ENCODE measurements at regions not wholly inside any gene's neighbourhood (a gene's known extent, or its start where the extent isn't known, plus 50 kb on each side); places are given as distances from the start of the nearest gene placed in this dataset.

DNA sequence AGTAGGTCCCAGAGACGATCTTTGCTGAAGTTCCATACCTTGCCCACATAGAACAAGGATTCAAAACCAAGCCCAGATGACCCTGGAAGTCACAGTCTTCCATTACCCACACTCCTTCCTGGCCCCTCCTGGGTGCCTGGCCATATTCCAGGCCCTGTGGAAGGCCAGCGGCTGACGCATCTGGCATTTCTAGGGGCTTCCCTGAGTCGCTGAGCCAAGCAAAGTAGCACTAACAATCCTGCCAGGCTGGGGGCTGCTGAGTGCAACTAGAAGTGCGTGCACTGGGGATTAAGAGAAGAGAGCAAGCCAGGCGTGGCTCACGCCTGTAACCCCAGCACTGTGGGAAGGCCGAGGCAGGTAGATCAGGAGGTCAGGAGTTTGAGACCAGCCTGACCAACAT is 175.2 kb upstream of the CPEB2 start:
- H3K27ac ChIP-seq (ENCODE audit: low read depth, low read length) = no peak overlapping the region
- H3K36me3 ChIP-seq (ENCODE audit: control insufficient read depth, insufficient read depth, low read length) = no peaks in the 10 kb centered on the region
- H3K9ac ChIP-seq (ENCODE audit: extremely low read depth, low read length, poor library complexity, severe bottlenecking) = no peak overlapping the region
- no peaks in the 10 kb centered on the region for H3K9me3 Mint-ChIP-seq
- TF ChIP-seq, protein P1, sequence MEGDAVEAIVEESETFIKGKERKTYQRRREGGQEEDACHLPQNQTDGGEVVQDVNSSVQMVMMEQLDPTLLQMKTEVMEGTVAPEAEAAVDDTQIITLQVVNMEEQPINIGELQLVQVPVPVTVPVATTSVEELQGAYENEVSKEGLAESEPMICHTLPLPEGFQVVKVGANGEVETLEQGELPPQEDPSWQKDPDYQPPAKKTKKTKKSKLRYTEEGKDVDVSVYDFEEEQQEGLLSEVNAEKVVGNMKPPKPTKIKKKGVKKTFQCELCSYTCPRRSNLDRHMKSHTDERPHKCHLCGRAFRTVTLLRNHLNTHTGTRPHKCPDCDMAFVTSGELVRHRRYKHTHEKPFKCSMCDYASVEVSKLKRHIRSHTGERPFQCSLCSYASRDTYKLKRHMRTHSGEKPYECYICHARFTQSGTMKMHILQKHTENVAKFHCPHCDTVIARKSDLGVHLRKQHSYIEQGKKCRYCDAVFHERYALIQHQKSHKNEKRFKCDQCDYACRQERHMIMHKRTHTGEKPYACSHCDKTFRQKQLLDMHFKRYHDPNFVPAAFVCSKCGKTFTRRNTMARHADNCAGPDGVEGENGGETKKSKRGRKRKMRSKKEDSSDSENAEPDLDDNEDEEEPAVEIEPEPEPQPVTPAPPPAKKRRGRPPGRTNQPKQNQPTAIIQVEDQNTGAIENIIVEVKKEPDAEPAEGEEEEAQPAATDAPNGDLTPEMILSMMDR (conservative IDR thresholded peaks at IDR 0.05) = no peak
- H3K27me3 ChIP-seq (ENCODE audit: control insufficient read depth, insufficient read depth, low read length, poor library complexity, severe bottlenecking) = no peaks in the 10 kb centered on the region
- no peaks in the 10 kb centered on the region for H3K36me3 Mint-ChIP-seq (ENCODE audit: low read depth)
- WGBS, 2 experiments (ENCODE audit: insufficient coverage in 1 of 2, insufficient read length in 1 of 2) = 90 to 97% methylated on average over 7 to 8 of the region's 8 CpGs
- DNase-seq = no peak
- no peaks in the 10 kb centered on the region for H3K9me3 ChIP-seq (ENCODE audit: control insufficient read depth, low read length)
- H3K4me1 Mint-ChIP-seq = no peaks in the 10 kb centered on the region
- no peaks in the 10 kb centered on the region for H3K4me1 ChIP-seq (ENCODE audit: control insufficient read depth, insufficient read depth, low read length)
- no peak overlapping the region for H3K4me3 ChIP-seq (ENCODE audit: low read length)
- H3K4me3 Mint-ChIP-seq = no peak overlapping the region
- no peak overlapping the region for H3K27ac Mint-ChIP-seq
- no peaks in the 10 kb centered on the region for H3K27me3 Mint-ChIP-seq (ENCODE audit: insufficient read depth)

DNA sequence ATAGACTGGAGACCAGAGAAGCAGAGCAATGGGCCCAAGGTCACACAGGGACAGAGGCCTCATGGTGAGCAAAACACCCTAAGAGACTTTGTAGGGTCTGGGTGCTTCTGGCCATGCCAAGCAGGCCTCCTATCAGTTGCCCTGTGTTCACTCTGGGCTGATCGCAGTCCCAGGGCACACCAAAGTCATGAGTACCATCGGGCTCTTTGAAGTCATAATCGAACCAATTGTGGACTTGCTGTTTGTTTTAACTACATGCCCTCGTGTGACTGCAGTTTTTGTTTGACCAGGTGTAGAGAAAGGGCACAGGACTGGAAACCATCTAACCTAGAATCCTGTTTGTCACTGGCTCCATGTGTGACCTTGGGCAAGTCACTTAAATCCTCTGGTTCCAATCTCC is 172.5 kb upstream of the CPEB2 start:
- Mint-ChIP-seq H3K4me1 (no peaks in the 10 kb centered on the region), H3K27me3 (ENCODE audit: insufficient read depth) (no peaks in the 10 kb centered on the region), H3K4me3 (no peak overlapping the region), H3K27ac (no peak overlapping the region), H3K36me3 (ENCODE audit: low read depth) (no peaks in the 10 kb centered on the region), H3K9me3 (no peaks in the 10 kb centered on the region)
- DNase-seq = no peak
- no peak overlapping the region for H3K27ac ChIP-seq (ENCODE audit: low read depth, low read length)
- no peaks in the 10 kb centered on the region for H3K27me3 ChIP-seq (ENCODE audit: control insufficient read depth, insufficient read depth, low read length, poor library complexity, severe bottlenecking)
- H3K4me1 ChIP-seq (ENCODE audit: control insufficient read depth, insufficient read depth, low read length) = no peaks in the 10 kb centered on the region
- no peaks in the 10 kb centered on the region for H3K9me3 ChIP-seq (ENCODE audit: control insufficient read depth, low read length)
- H3K9ac ChIP-seq (ENCODE audit: extremely low read depth, low read length, poor library complexity, severe bottlenecking) = no peak overlapping the region
- TF ChIP-seq, protein P1 (conservative IDR thresholded peaks at IDR 0.05) = no peak
- WGBS, 2 experiments (ENCODE audit: insufficient coverage in 1 of 2, insufficient read length in 1 of 2) = 89 to 90% methylated on average over 3 to 4 of the region's 4 CpGs
- H3K4me3 ChIP-seq (ENCODE audit: low read length) = no peak overlapping the region
- H3K36me3 ChIP-seq (ENCODE audit: control insufficient read depth, insufficient read depth, low read length) = no peaks in the 10 kb centered on the region

DNA sequence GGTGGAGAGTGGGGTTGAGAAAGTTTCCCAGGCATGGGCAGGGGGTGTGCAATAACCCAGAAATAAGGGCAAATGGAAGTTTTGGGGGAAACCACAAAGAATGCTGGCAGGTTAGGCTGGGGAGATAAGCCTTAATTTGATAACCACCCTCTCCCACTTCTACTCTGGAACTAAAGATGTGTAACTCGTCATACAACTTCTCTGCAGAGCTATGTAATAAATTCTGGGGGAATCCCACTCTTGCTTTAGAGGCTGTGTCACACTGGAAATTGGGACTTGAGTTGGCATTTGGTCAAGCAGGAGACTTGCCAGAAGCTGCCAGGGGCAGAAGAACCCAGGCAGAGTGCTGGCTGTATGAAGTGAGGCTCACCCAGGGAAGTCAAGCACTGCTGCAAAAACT is 170.9 kb upstream of the CPEB2 start:
- TF ChIP-seq, protein P1 (conservative IDR thresholded peaks at IDR 0.05) = no peak
- DNase-seq = no peak
- Mint-ChIP-seq H3K4me3 (no peak overlapping the region), H3K4me1 (no peaks in the 10 kb centered on the region), H3K9me3 (no peaks in the 10 kb centered on the region), H3K36me3 (ENCODE audit: low read depth) (no peaks in the 10 kb centered on the region), H3K27me3 (ENCODE audit: insufficient read depth) (no peaks in the 10 kb centered on the region), H3K27ac (no peak overlapping the region)
- no peaks in the 10 kb centered on the region for H3K27me3 ChIP-seq (ENCODE audit: control insufficient read depth, insufficient read depth, low read length, poor library complexity, severe bottlenecking)
- 80 to 100% methylated on average over 1 of the region's 1 CpG for WGBS, 2 experiments (ENCODE audit: insufficient coverage in 1 of 2, insufficient read length in 1 of 2)
- no peaks in the 10 kb centered on the region for H3K9me3 ChIP-seq (ENCODE audit: control insufficient read depth, low read length)
- no peaks in the 10 kb centered on the region for H3K4me1 ChIP-seq (ENCODE audit: control insufficient read depth, insufficient read depth, low read length)
- H3K27ac ChIP-seq (ENCODE audit: low read depth, low read length) = no peak overlapping the region
- H3K36me3 ChIP-seq (ENCODE audit: control insufficient read depth, insufficient read depth, low read length) = no peaks in the 10 kb centered on the region
- H3K9ac ChIP-seq (ENCODE audit: extremely low read depth, low read length, poor library complexity, severe bottlenecking) = no peak overlapping the region
- H3K4me3 ChIP-seq (ENCODE audit: low read length) = no peak overlapping the region
